H1 (cell line): ENCODE measurements at regions not wholly inside any gene's neighbourhood (a gene's known extent, or its start where the extent isn't known, plus 50 kb on each side); places are given as distances from the start of the nearest gene placed in this dataset.

Experiments used
- ATF3 ChIP-seq: IDR thresholded peaks from 2 replicates; pipeline ENCODE4 v1.6.1; 2011; ENCODE audit warnings: low read depth, mild to moderate bottlenecking, low read length; ENCODE audit not compliant: insufficient read depth
- BACH1 ChIP-seq: IDR thresholded peaks from 2 replicates; pipeline ENCODE4 v1.6.1; 2012; ENCODE audit warnings: low read length, improper control_type of control experiment
- HDAC6 ChIP-seq: IDR thresholded peaks from one replicate; pipeline ENCODE4 v1.7.1; 2012; ENCODE audit warnings: low read depth, mild to moderate bottlenecking, inconsistent platforms, low read length, moderate library complexity
- JUND ChIP-seq: IDR thresholded peaks from 2 replicates; pipeline ENCODE4 v1.6.1; 2011; ENCODE audit warnings: mild to moderate bottlenecking, improper control_type of control experiment, low read length
- KDM4A ChIP-seq: IDR thresholded peaks from one replicate; pipeline ENCODE4 v1.7.1; 2012; ENCODE audit warnings: low read depth, mild to moderate bottlenecking, moderate library complexity, low read length, inconsistent platforms; ENCODE audit not compliant: severe bottlenecking
- KDM5A ChIP-seq: fragments of 200-600 bp; IDR thresholded peaks from 2 replicates; pipeline ENCODE4 v1.7.1; 2012; ENCODE audit warnings: mild to moderate bottlenecking, low read length, inconsistent platforms, mixed read lengths
- SAP30 ChIP-seq: fragments of 300-600 bp; sonication (generic); IDR thresholded peaks from 2 replicates; pipeline ENCODE4 v1.7.1; 2012; ENCODE audit warnings: low read length, moderate library complexity, mild to moderate bottlenecking, inconsistent platforms; ENCODE audit not compliant: insufficient read depth, insufficient replicate concordance

- TF ChIP-seq HDAC6 (no peak), JUND (no peak), SAP30 (no peak), KDM4A (no peak), ATF3 (no peak), KDM5A (no peak), BACH1 (no peak)
Measured at GRCh38 chr1:168640182-168640581, 63.8 kb downstream of the XCL1 start (continued).
